Kasumi-1 (cell line): ENCODE measurements at regions not wholly inside any gene's neighbourhood (a gene's known extent, or its start where the extent isn't known, plus 50 kb on each side); places are given as distances from the start of the nearest gene placed in this dataset.

Experiments
- DNase-seq, 2 experiments: peaks; one replicate each; lab custom pipeline; 2025; lab: John Stamatoyannopoulos, UW

GRCh38 chr18:42394238-42394637 is 439.2 kb downstream of the PIK3C3 start:
- no peak for DNase-seq

GRCh38 chr18:42401131-42401673 is 446.2 kb downstream of the PIK3C3 start:
- DNase-seq: no peak

- DNase-seq: no peak
Measured at GRCh38 chr18:42404151-42404550, 449.1 kb downstream of the PIK3C3 start.

- no peak for DNase-seq
Measured at GRCh38 chr18:42409005-42409404, 454.0 kb downstream of the PIK3C3 start.

GRCh38 chr18:42412281-42412680 is 457.2 kb downstream of the PIK3C3 start:
- DNase-seq: no peak

GRCh38 chr18:42412896-42413295 is 457.9 kb downstream of the PIK3C3 start:
- no peak for DNase-seq

- DNase-seq: no peak
Measured at GRCh38 chr18:42413870-42414269, 458.8 kb downstream of the PIK3C3 start.

GRCh38 chr18:42414756-42415454 is 459.9 kb downstream of the PIK3C3 start:
- no peak for DNase-seq

- DNase-seq: no peak
Measured at GRCh38 chr18:42417189-42417588, 462.2 kb downstream of the PIK3C3 start.

- DNase-seq: no peak
Measured at GRCh38 chr18:42418121-42418520, 463.1 kb downstream of the PIK3C3 start.

- DNase-seq: no peak
Measured at GRCh38 chr18:42425025-42425424, 470.0 kb downstream of the PIK3C3 start.

- DNase-seq: no peak
Measured at GRCh38 chr18:42426496-42427015, 471.5 kb downstream of the PIK3C3 start.

GRCh38 chr18:42429196-42429595 is 474.2 kb downstream of the PIK3C3 start:
- DNase-seq: no peak

GRCh38 chr18:42436222-42436765 is 481.3 kb downstream of the PIK3C3 start:
- no peak for DNase-seq

- DNase-seq: no peak
Measured at GRCh38 chr18:42437001-42437400, 482.0 kb downstream of the PIK3C3 start.

GRCh38 chr18:42437646-42438045 is 482.6 kb downstream of the PIK3C3 start:
- DNase-seq: no peak

- no peak for DNase-seq
Measured at GRCh38 chr18:42442656-42443055, 487.6 kb downstream of the PIK3C3 start.

- DNase-seq: no peak
Measured at GRCh38 chr18:42444349-42444748, 489.3 kb downstream of the PIK3C3 start.

GRCh38 chr18:42445359-42445758 is 490.3 kb downstream of the PIK3C3 start:
- no peak for DNase-seq

GRCh38 chr18:42446195-42446594 is 491.2 kb downstream of the PIK3C3 start:
- DNase-seq: no peak

GRCh38 chr18:42447688-42448087 is 492.7 kb downstream of the PIK3C3 start:
- no peak for DNase-seq

- DNase-seq: no peak
Measured at GRCh38 chr18:42458226-42458625, 503.2 kb downstream of the PIK3C3 start.

GRCh38 chr18:42459873-42460272 is 504.8 kb downstream of the PIK3C3 start:
- no peak for DNase-seq

GRCh38 chr18:42471885-42472284 is 516.9 kb downstream of the PIK3C3 start:
- DNase-seq: no peak
